ENCODE measurements at regions not wholly inside any gene's neighbourhood (a gene's known extent, or its start where the extent isn't known, plus 50 kb on each side); places are given as distances from the start of the nearest gene placed in this dataset.

- TF ChIP-seq CTCF (IDR thresholded peaks at IDR 0.05; ENCODE audit: borderline replicate concordance, extremely low read depth, low read length, poor library complexity, severe bottlenecking) (no peak), EZH2 (IDR thresholded peaks at IDR 0.05; ENCODE audit: borderline replicate concordance, low read depth, low read length, severe bottlenecking) (no peak)
These were observed 364.3 kb downstream of the KCNRG start for GRCh38 chr13:50379584-50379983.
